HG03432 (cell line): ENCODE measurements at regions not wholly inside any gene's neighbourhood (a gene's known extent, or its start where the extent isn't known, plus 50 kb on each side); places are given as distances from the start of the nearest gene placed in this dataset.

Experiments used
- ATAC-seq: cut with Tn5 transposase; IDR thresholded peaks from one replicate; pipeline ENCODE4 v1.9.1; 2021; ENCODE audit warnings: mild to moderate bottlenecking, moderate library complexity; ENCODE audit not compliant: unreplicated experiment

- no peak for ATAC-seq
Observed at GRCh38 chr9:88730780-88731179, 195.8 kb downstream of the NXNL2 start.

- no peak for ATAC-seq
Observed at GRCh38 chr9:88732128-88732527, 197.2 kb downstream of the NXNL2 start.

DNA sequence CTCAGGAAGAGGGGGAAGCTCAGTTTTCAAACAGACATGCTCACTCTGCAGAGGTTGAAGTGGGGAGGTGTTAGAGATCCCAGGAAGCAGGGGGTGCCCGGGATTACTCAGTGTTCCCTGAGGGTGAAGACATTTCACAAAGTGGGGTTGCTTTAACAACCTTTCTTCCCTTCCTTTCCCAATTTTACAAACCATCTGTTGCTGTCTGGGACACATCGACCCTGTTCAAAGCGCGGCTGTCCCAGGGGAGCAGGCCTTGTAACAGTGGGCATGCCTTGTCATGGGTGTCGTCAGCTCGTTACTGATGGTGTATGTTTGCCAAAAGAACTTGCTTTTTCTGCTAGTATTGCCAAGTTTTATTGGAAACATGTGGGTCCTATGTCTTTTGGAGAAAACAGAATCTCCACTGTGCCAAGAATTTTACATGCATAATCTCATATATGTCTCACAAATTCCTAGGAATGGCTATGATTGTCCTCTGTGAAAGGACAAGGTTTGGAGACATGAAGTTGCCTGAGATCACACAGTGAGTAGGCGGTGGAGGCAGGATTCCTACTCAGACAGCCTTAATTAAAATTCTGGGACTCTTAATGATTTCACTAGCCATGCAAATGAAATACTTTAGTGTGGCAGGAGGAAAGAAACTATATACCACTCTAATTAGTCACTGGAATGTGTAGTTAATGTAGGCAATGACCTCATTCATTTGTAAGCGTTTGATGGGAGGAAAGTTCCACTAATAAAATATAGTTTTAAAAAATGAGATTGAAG is 198.9 kb downstream of the NXNL2 start:
- ATAC-seq = no peak

DNA sequence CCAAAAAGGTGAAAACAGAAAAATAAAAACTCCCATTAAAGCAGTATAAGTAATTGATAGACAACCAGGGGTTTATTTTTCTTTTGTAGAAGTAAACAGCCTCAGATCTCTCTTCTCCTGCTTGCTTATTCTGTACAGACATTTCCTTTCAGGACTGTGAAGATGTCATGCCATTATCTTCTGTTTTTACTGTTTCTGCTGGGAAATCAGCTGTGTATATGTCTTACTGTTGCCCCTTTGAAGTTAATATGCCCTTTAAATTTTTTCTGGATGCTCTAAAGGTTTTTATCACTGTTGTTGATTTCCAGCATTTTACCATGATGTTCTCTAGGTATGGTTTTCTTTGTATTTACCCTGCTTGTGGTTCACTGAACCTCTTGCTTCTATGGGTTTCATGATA is 199.5 kb downstream of the NXNL2 start:
- ATAC-seq = no peak

- ATAC-seq = no peak
Observed at GRCh38 chr9:88736136-88736637, 201.2 kb downstream of the NXNL2 start.

- no peak for ATAC-seq
Observed at GRCh38 chr9:88737031-88737430, 202.1 kb downstream of the NXNL2 start.

DNA sequence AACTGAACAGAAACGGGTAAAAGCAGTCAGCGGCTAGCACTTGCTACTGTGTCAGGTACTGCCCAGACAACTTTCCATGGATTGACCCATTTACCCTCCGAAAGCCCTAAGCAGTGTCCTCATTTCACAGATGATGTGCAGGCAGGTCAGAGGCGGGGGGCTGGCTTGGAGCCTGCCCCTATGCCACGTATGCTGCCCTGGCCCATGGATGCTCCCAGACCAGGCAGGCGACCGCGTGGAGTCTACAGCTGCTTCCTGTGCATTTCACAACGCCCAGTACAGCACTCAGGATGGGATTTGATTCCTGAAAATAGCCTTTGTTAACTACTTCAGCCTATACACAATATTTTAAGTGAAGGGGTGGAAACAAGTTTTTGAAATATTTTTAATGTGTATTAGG is 202.9 kb downstream of the NXNL2 start:
- ATAC-seq = no peak

DNA sequence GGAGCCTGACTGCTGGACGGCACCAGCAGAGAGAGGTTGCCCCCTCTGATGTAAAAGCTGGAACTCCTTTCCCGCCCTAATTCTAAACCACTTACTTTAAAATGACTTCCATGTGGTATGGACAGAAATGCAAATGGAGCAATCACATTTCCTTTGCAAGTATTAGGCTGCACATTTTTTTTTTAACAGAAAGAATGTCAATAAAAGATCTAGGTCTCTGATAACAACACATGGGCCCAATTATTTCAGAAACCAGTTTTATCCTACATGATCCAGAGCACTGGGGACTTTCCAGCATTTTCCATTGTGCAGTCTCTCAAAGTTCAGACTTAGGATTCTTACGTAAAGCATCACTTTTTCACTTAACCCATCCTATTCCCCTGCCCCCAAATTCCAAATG is 203.7 kb downstream of the NXNL2 start:
- no peak for ATAC-seq

DNA sequence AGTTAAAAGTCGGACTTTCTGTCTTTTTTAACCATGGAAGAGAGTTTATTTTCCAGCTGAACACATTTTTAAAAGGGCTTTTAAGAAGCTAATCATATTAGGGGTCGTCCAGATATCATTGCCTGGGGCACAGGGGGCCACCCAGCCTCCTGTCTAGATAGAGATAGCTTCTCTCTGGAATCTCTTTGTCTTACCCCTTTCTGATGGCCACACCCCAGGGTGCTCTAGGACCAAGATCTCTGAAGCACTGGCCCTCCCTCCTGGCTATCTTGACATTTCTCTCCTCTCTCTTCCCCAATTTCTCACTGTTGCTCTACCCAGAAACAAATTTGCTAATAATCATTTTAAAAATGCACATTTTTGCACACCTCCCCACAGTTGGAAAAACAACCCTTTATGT is 204.4 kb downstream of the NXNL2 start:
- ATAC-seq = no peak

GRCh38 chr9:88740844-88741243 is 205.9 kb downstream of the NXNL2 start:
- ATAC-seq = no peak

- no peak for ATAC-seq
Observed at GRCh38 chr9:88741335-88741734, 206.4 kb downstream of the NXNL2 start.

DNA sequence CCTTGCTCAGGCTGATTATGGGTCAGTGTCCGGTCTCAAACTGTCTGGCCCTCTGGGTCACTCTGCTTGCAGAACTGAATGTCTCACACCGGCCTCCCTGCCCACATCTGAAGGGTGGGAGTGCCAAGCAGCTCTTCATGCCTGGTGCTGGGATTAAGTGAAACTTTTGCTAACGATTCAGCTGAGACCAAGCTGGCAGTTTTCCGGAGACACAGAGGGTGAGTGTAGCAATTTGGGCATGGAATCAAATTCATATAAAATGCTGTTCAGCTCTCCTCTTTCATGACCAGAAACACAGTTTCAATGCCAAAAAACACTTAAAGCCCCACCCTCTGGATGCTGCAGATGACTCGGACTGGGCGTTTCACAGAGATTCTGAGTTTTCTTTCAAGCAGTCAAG is 207.5 kb downstream of the NXNL2 start:
- ATAC-seq = no peak

GRCh38 chr9:88742905-88743304 is 207.9 kb downstream of the NXNL2 start:
- ATAC-seq = no peak

GRCh38 chr9:88745276-88746001 is 210.5 kb downstream of the NXNL2 start:
- ATAC-seq = no peak

GRCh38 chr9:88746029-88746742 is 211.2 kb downstream of the NXNL2 start:
- no peak for ATAC-seq

- ATAC-seq = no peak
Observed at GRCh38 chr9:88746743-88747398, 211.9 kb downstream of the NXNL2 start.

DNA sequence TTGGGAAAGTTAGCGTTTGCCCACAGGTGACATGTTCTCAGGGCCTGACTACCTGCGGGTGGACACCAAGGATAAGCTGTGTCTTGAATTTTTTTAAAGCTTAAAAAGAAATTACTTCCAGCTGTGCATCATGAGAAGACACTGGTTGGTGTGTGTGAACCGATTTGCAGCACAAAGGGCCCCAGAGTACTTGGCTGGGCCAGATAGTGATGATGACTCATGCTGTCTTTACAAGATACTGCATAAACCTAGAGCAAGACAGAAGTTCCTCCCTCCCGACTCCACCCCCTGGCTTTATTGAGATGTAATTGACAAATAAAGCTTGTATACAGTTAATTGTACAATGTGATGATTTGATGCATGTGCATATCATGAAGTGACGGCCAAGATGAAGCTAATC is 212.8 kb downstream of the NXNL2 start:
- no peak for ATAC-seq

DNA sequence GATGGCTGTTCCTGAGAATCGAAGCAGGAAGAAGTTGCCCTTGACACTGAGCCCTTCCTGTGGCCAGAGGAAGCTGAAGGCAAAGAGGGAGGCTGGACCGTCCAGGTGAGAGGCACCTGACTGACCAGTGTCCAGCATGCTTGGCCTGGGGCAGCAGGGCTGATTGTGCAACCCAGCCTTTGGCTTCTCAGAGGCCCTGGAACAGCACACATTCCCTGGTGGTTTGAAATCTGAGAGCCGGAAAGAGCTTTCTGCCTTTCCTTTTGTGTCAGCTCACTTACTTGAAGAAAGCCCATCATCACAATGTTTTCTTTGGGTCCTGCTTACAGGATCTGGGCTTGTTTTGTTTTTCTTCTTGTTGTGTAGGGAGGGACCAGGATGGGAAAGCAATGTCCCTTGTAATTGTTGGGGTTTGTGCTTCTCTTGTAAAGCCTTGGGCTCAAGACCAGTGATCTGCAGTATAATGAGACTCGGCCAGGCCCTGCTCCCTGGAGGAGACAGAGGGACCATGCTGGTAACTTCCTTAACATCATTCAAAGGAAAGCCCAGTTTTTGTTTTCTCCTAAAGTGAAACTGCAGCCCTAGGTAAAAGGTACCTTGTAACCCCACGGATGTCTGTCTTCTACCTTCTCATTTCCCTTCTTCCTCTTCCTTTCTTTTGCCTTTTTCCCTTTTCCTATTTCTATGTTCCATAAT is 213.7 kb downstream of the NXNL2 start:
- ATAC-seq = no peak

GRCh38 chr9:88749420-88749819 is 214.4 kb downstream of the NXNL2 start:
- ATAC-seq = no peak

- no peak for ATAC-seq
Observed at GRCh38 chr9:88750832-88751360, 215.9 kb downstream of the NXNL2 start.
